Endothelial cell of umbilical vein (primary cell): ENCODE measurements at regions not wholly inside any gene's neighbourhood (a gene's known extent, or its start where the extent isn't known, plus 50 kb on each side); places are given as distances from the start of the nearest gene placed in this dataset.

ENCODE experiments used
- BruUV-seq: library from RNA; stranded (reverse); fragments of 400-500 nt; replicated peaks from 2 replicates; lab custom pipeline; 2021; lab: Mats Ljungman, UMichigan
- CTCF ChIA-PET: fragments of 300-600, 350-600 bp; sonication (Branson Sonifier 250); formaldehyde crosslinking; loops from one replicate; lab custom pipeline; 2021; ENCODE audit warnings: antibody characterized with exemption, inconsistent platforms; lab: Charles Lee
- POLR2A ChIA-PET: fragments of 300-600, 350-600 bp; sonication (Branson Sonifier 250); formaldehyde crosslinking; loops from one replicate; lab custom pipeline; 2021; ENCODE audit warnings: antibody characterized with exemption, inconsistent platforms; lab: Charles Lee
- DNase-seq: peaks from one replicate; pipeline ENCODE4 v3.0.0-alpha.2; 2011; ENCODE audit warnings: low read depth, low spot score
- FAIRE-seq: peaks from 2 replicates; lab custom pipeline; 2011; peaks lifted over from hg19 to GRCh38; lab: Jason Lieb, UNC
- H2AFZ ChIP-seq: 2 replicates; pipeline ENCODE4 v1.6.0; 2012; ENCODE audit warnings: low read depth, low read length, control low read depth, inconsistent platforms
- H3K27ac ChIP-seq: 2 replicates; pipeline ENCODE4 v1.5.1; 2011; ENCODE audit warnings: low read depth, mild to moderate bottlenecking, control low read depth, low read length, moderate library complexity; ENCODE audit not compliant: insufficient read depth
- H3K27me3 ChIP-seq, 2 experiments: 2 replicates each; pipeline versions ENCODE4 v1.6.0 to v1.6.1; 2011; ENCODE audit warnings: low read length in 2 of 2, mixed read lengths in 1 of 2; ENCODE audit not compliant: control insufficient read depth in 2 of 2, insufficient read depth in 2 of 2
- H3K36me3 ChIP-seq, 2 experiments: 2 replicates in 1 of 2; 3 replicates in 1 of 2; pipeline ENCODE4 v1.5.1; 2011; ENCODE audit warnings: low read length in 2 of 2, mild to moderate bottlenecking in 1 of 2, moderate library complexity in 1 of 2; ENCODE audit not compliant: control insufficient read depth in 2 of 2, insufficient read depth in 2 of 2; ENCODE audit errors: extremely low read depth in 1 of 2
- H3K4me1 ChIP-seq: 3 replicates; pipeline ENCODE4 v1.5.1; 2011; ENCODE audit warnings: mild to moderate bottlenecking, low read length; ENCODE audit not compliant: control insufficient read depth, insufficient read depth; ENCODE audit errors: extremely low read depth
- H3K4me2 ChIP-seq: 2 replicates; pipeline ENCODE4 v1.6.1; 2011; ENCODE audit warnings: low read length, control low read depth, mixed read lengths; ENCODE audit not compliant: insufficient read depth
- H3K4me3 ChIP-seq, 3 experiments: fragments of 200-600 bp in 1 of 3; sonication (generic), shearing (Covaris generic) in 1 of 3; replicated peaks in 1 of 3; 2 replicates each; pipeline ENCODE4 v1.5.1; 2011 to 2016; ENCODE audit warnings: control low read depth in 3 of 3, low read length in 3 of 3, mild to moderate bottlenecking in 2 of 3, inconsistent platforms in 1 of 3, low read depth in 1 of 3, moderate library complexity in 1 of 3; ENCODE audit not compliant: insufficient read depth in 1 of 3
- H3K79me2 ChIP-seq: 2 replicates; pipeline ENCODE4 v1.6.0; 2012; ENCODE audit warnings: low read length, inconsistent platforms; ENCODE audit not compliant: control insufficient read depth, insufficient read depth
- H3K9ac ChIP-seq: replicated peaks from 2 replicates; pipeline ENCODE3; 2011; ENCODE audit warnings: low read length, control low read depth; ENCODE audit not compliant: insufficient read depth; ENCODE audit errors: extremely low read depth
- H3K9me1 ChIP-seq: replicated peaks from 3 replicates; pipeline ENCODE4 v1.6.0; 2011; ENCODE audit warnings: mild to moderate bottlenecking, low read length; ENCODE audit not compliant: control insufficient read depth, insufficient read depth; ENCODE audit errors: extremely low read depth
- H3K9me3 ChIP-seq: replicated peaks from 2 replicates; pipeline ENCODE4 v1.5.1; 2012; ENCODE audit warnings: low read length, inconsistent platforms; ENCODE audit not compliant: control insufficient read depth, insufficient read depth
- H4K20me1 ChIP-seq: replicated peaks from 2 replicates; pipeline ENCODE3; 2011; ENCODE audit warnings: mild to moderate bottlenecking, low read length; ENCODE audit not compliant: control insufficient read depth, insufficient read depth; ENCODE audit errors: extremely low read depth
- FOS ChIP-seq: IDR thresholded peaks from 2 replicates; pipeline ENCODE4 v1.6.1; 2011; ENCODE audit warnings: mild to moderate bottlenecking, low read length, moderate library complexity, borderline replicate concordance; ENCODE audit not compliant: insufficient read depth
- GATA2 ChIP-seq: IDR thresholded peaks from 2 replicates; pipeline ENCODE4 v1.7.0; 2011; ENCODE audit warnings: low read depth, mild to moderate bottlenecking, moderate library complexity, mixed read lengths, low read length; ENCODE audit not compliant: insufficient read length, insufficient read depth
- JUN ChIP-seq: IDR thresholded peaks from 2 replicates; pipeline ENCODE4 v1.6.1; 2011; ENCODE audit warnings: borderline replicate concordance, low read depth; ENCODE audit not compliant: insufficient read length, insufficient read depth
- MYC ChIP-seq: IDR thresholded peaks from one replicate; pipeline ENCODE4 v1.6.1; 2011; ENCODE audit warnings: mild to moderate bottlenecking, low read depth, low read length
- POLR2A ChIP-seq: IDR thresholded peaks from 2 replicates; pipeline ENCODE4 v1.6.1; 2012; ENCODE audit warnings: low read depth, mild to moderate bottlenecking, control low read depth, low read length
- POLR2AphosphoS5 ChIP-seq: IDR thresholded peaks from 2 replicates; pipeline ENCODE4 v1.6.1; 2012; ENCODE audit warnings: low read depth, mild to moderate bottlenecking, control low read depth, low read length, moderate library complexity; ENCODE audit not compliant: insufficient read depth
- dilution Hi-C: fragments of 300-500 bp; cut with MboI; formaldehyde crosslinking; loops from one replicate; pipeline ENCODE4 v1.15.0; 2019; ENCODE audit warnings: low sequenced_read_pairs; ENCODE audit not compliant: extremely low pct_ligation_motif_present
- intact Hi-C: fragments of 100-400 bp; cut with micrococcal nuclease; formaldehyde crosslinking; loops from one replicate; pipeline ENCODE4 v1.10.0; 2022
- TF ChIP-seq, protein P1 (sequence below): IDR thresholded peaks from 2 replicates; pipeline ENCODE4 v1.6.1; 2011; ENCODE audit not compliant: insufficient read depth, insufficient read length
- TF ChIP-seq, protein P2 (sequence below), 2 donors: IDR thresholded peaks; 1 replicate in 1 of 2; 2 replicates in 1 of 2; pipeline ENCODE4 v1.5.1; 2011; ENCODE audit warnings: low read length in 2 of 2, mild to moderate bottlenecking in 2 of 2, moderate library complexity in 2 of 2, control low read depth in 1 of 2, inconsistent platforms in 1 of 2, low read depth in 1 of 2; ENCODE audit not compliant: insufficient read depth in 1 of 2; ENCODE audit errors: extremely low read depth in 1 of 2

GRCh38 chr10:30728127-30728526, 98.6 kb upstream of the LYZL2 start:
- FAIRE-seq = no peak
- Histone ChIP-seq H3K27me3 (no peaks in the 10 kb centered on the region), H2AFZ (no peak overlapping the region), H3K79me2 (no peaks in the 10 kb centered on the region), H3K27ac (no peak overlapping the region), H3K4me1 (no peaks in the 10 kb centered on the region), H3K4me2 (no peak overlapping the region), H3K9me3 (no peaks in the 10 kb centered on the region), H3K36me3 (no peaks in the 10 kb centered on the region), H3K9ac (no peak overlapping the region), H4K20me1 (no peaks in the 10 kb centered on the region), H3K9me1 (no peaks in the 10 kb centered on the region), H3K4me3 (no peak overlapping the region)
- CTCF ChIA-PET = no interaction called here
- TF ChIP-seq, protein P1, sequence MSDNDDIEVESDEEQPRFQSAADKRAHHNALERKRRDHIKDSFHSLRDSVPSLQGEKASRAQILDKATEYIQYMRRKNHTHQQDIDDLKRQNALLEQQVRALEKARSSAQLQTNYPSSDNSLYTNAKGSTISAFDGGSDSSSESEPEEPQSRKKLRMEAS = no peak
- TF ChIP-seq GATA2 (no peak), FOS (no peak), JUN (no peak), POLR2A (no peak), POLR2AphosphoS5 (no peak), MYC (no peak)
- TF ChIP-seq, protein P2, sequence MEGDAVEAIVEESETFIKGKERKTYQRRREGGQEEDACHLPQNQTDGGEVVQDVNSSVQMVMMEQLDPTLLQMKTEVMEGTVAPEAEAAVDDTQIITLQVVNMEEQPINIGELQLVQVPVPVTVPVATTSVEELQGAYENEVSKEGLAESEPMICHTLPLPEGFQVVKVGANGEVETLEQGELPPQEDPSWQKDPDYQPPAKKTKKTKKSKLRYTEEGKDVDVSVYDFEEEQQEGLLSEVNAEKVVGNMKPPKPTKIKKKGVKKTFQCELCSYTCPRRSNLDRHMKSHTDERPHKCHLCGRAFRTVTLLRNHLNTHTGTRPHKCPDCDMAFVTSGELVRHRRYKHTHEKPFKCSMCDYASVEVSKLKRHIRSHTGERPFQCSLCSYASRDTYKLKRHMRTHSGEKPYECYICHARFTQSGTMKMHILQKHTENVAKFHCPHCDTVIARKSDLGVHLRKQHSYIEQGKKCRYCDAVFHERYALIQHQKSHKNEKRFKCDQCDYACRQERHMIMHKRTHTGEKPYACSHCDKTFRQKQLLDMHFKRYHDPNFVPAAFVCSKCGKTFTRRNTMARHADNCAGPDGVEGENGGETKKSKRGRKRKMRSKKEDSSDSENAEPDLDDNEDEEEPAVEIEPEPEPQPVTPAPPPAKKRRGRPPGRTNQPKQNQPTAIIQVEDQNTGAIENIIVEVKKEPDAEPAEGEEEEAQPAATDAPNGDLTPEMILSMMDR (IDR thresholded peaks at IDR 0.05; ENCODE audit: extremely low read depth in 1 of 2, insufficient read depth in 1 of 2, low read depth in 1 of 2, low read length in 2 of 2) = no peak
- no peak for DNase-seq
- no TSS peak for BruUV-seq
- POLR2A ChIA-PET = no interaction called here
- intact Hi-C loops = no loop called here
- dilution Hi-C loops = no loop called here
